Retina (tissue), 1 donor: ENCODE measurements at regions not wholly inside any gene's neighbourhood (a gene's known extent, or its start where the extent isn't known, plus 50 kb on each side); places are given as distances from the start of the nearest gene placed in this dataset.

Source experiments
- DNase-seq: peaks from one replicate; pipeline ENCODE4 v3.0.0-alpha.2; 2016

- DNase-seq = no peak
Measured at GRCh38 chr5:24816206-24816605, 171.4 kb upstream of the CDH10 start.

DNA sequence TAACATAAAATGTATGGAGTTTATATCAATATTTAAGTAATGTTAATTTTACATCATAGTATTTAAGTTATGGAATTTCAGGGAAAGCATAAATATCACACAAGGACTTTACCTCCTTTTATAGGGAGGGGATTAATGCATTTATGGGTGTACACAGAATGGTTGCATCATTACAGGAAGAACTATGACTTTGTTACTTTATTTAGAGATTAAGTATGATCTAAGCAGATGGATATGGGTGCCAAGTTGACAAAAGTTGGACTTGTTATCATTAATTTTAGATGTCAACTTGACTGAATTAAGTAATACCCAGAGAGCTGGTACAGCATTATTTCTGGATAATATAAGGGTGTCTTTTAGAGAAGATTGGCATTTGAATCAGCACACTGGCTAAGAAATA lies 160.5 kb upstream of the CDH10 start:
- DNase-seq = no peak

GRCh38 chr5:24804221-24804681 lies 159.5 kb upstream of the CDH10 start:
- no peak for DNase-seq

DNA sequence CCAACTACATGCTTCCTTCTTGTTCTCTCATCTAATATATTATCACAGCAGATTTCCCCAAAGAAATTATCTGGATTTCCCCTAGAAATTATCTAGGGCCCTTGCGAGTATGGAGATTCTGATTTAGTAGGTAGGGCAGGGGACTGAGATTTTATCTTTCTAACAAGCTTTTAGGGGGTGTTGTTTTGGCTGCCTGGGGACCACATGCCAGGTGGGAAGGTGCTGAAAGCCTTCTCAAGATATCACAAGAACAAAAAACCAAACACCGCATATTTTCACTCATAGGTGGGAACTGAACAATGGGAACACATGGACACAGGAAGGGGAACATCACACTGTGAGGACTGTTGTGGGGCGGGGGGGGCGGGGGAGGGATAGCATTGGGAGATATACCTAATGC lies 146.5 kb upstream of the CDH10 start:
- DNase-seq = no peak

DNA sequence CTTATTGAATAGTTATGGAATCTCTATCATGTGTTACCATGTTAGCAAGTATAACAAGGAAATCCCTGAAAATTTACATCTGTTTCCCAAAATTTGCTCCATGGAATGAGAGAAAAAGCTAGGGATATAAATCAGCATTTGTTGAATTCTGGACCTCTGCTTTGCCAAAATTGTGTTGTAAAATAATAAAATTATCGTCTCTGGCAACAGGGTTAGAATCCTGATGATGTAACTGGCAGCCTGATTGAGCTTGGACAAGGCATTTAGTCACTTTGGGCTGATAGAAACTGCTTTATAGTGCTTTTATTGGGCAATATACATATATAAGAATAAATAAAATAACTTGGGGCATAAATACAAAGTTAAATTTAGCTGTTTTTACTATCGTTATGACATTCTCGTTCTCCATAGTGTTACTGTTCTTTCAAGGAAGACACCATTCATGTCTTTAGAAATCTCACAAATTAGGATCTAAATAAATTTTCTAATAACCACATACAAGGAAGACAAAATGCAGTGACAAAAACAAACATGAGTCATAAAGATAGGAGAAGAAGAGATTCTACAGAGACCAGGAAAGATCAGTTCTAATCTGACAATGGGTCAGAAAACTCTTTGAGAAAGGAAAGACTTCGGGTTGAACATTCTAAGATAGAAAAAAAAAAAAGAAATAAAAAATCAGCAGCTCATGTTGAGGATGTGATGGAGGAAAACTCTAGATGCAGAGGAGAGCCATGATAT lies 145.0 kb upstream of the CDH10 start:
- DNase-seq = no peak

DNA sequence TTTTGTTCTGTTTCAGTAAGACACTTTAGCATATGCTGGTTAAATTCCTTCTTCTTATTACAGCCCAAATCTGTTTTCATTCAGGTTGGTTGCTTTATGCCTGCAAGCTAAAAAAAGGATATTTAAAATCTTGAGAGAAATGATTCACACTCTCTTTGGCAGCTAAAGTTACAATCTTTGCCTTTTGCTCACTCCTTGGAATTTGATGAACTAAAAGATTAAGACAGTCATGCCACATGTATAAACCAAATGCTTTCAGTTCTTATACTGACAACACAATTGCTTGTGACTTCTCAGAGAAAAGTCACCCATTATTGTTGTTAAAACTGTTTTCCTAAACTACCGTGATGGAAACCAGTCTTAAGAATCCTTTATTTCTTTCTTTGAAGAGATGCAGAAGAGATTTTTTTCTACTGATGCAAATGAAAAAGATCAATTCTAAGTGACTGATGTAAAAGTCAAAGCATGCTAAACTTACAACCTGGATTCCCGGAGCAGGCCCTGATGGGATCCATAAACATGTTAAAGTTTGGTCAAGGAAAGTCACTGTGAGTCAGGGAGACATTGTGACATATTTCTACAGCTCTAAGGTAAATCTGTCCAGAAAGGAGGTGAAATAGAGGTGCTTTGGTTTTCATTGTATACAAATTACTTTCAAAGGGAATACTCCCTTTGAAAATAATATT lies 144.2 kb upstream of the CDH10 start:
- DNase-seq = no peak

GRCh38 chr5:24786108-24786507 lies 141.3 kb upstream of the CDH10 start:
- no peak for DNase-seq

GRCh38 chr5:24783596-24783995 lies 138.8 kb upstream of the CDH10 start:
- no peak for DNase-seq

- DNase-seq = no peak
Measured at GRCh38 chr5:24777392-24777791, 132.6 kb upstream of the CDH10 start.

GRCh38 chr5:24773261-24773660 lies 128.5 kb upstream of the CDH10 start:
- DNase-seq = no peak

DNA sequence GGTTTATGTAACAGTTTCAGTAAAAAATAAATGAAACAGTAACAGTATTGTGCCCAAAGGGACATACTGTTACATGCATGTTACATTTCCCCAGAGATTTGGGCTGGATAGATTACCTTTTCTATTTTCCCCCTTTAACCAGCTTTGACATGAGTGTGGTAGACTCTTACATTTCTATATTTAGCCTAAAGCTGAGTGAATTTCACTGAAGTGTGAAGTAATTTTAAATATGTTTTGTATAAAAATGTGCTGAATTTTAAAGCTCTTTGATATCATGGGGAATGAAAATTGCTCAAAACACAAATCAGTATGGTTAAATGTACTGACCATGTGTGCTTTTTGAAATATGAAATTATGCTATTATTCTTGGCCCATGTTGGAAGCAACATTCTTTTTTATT lies 122.3 kb upstream of the CDH10 start:
- DNase-seq = no peak

- DNase-seq = no peak
Measured at GRCh38 chr5:24765219-24765618, 120.4 kb upstream of the CDH10 start.

DNA sequence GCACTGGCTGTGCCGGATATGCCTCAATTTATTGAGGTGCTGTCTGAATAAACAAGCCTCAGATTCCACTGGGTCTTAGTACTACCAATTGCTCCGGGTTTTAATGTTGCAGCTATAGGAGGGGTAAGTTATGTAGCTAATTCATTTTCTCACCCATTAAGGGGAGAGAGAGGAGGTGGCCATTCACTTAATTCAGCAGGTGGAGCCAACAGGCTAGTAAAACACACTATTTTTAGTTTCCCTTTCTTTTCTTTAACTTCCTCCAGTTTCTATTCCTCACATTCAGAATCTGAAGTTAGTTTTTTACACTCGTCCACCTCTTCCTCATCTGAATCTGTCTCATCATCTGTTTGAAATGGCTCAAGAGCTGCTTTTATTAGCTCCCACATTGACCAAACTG lies 105.6 kb upstream of the CDH10 start:
- no peak for DNase-seq

DNA sequence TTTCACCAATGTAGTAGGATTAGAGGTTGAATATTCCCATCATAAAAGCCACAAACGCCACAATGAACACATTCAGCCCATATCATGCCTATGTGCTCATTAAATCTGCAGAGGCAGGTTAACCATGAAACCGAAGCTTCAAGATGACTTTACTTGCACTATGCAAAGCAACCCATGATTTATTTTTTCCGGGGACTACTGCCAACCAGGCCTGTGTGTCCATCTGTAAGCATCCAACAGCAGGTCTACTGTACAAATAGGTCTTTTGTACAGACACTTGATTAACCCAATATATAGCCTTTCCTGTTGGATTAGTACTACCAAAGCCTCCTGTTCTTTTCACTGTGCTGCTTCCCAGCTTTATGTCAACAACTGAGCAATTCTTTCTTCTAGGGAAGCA lies 104.9 kb upstream of the CDH10 start:
- DNase-seq = no peak

GRCh38 chr5:24747327-24747726 lies 102.5 kb upstream of the CDH10 start:
- DNase-seq = no peak

GRCh38 chr5:24742334-24742733 lies 97.6 kb upstream of the CDH10 start:
- DNase-seq = no peak

GRCh38 chr5:24737163-24737562 lies 92.4 kb upstream of the CDH10 start:
- DNase-seq = no peak

DNA sequence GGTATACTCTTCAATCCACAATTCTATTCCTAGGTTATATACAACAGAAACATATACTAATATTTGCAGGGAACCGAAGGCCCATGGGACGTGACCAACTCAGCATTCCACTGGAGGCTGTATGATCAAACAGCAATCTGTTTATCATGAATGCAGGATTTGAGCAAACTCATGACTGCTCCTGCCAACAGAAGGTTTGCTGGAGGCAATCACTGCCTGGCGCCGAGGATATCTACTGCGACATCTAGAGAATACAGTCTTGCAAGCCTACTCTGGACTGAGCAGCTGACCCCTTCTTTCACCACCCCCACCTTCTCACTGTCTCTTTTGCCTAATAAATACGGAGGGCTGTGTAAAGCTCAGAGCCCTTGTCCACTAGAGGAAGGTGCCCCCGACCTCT lies 90.5 kb upstream of the CDH10 start:
- DNase-seq = no peak

- DNase-seq = no peak
Measured at GRCh38 chr5:24732184-24732583, 87.4 kb upstream of the CDH10 start.

DNA sequence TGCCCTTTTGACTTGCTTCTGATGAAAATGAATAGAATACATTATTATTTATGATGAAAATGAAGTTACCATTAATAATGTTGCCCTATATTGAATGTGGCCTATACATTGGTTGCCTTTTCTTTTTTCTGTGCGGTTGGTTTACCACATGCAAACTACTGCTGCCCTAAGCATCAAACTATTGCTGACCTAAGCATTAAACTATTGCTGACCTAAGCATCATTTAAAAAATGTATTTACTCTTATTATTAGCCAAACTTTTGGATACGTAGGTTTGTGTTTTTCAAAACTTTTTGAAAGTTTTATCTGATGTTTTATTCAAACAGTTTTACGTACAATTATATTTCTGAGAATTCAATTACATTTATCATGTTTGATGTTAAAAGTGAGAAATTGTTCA lies 76.0 kb upstream of the CDH10 start:
- DNase-seq = no peak

- DNase-seq = no peak
Measured at GRCh38 chr5:24714746-24715145, 70.0 kb upstream of the CDH10 start.

DNA sequence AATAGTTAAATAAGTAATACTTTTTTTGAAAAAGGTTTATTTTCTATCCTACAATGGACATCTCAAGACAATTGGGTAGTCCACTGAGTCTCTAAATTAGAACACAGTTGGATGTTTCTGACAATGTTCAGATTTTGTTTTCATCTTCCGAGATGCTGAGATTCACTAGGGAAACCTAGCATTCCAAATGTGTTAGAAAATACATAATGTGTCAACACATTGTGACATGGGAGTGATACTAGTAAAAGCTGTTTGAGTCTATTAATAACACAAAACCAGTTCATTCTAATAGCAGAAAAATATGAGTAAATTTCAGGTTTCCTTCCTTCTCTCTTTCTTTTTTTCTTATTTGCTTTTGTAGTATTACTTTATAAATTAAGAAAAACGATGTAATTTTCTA lies 68.2 kb upstream of the CDH10 start:
- DNase-seq = no peak

GRCh38 chr5:24712047-24712446 lies 67.3 kb upstream of the CDH10 start:
- no peak for DNase-seq

- DNase-seq = no peak
Measured at GRCh38 chr5:24703934-24704333, 59.2 kb upstream of the CDH10 start.
